ENCODE measurements at regions not wholly inside any gene's neighbourhood (a gene's known extent, or its start where the extent isn't known, plus 50 kb on each side); places are given as distances from the start of the nearest gene placed in this dataset.

- ChIA-PET POLR2A (no interaction called here), CTCF (no interaction called here)
- Mint-ChIP-seq H3K9me3 (peaks cover 8% of the 10 kb centered on the region), H3K4me3 (no peak overlapping the region), H3K27me3 (ENCODE audit: low read depth) (no peaks in the 10 kb centered on the region), H3K36me3 (no peaks in the 10 kb centered on the region), H3K27ac (no peak overlapping the region), H3K4me1 (peaks cover 6% of the 10 kb centered on the region)
- DNase-seq (ENCODE audit: low spot score) (no peak), ATAC-seq (no peak)
- TF ChIP-seq ZNF121 (CRISPR knock-in tag; IDR thresholded peaks at IDR 0.05): no peak
- no peak for TF ChIP-seq USF2 (CRISPR knock-in tag; IDR thresholded peaks at IDR 0.05)
- no peak for TF ChIP-seq ELF4 (CRISPR knock-in tag; IDR thresholded peaks at IDR 0.05; ENCODE audit: low read depth)
- no peak for TF ChIP-seq ZNF396 (CRISPR knock-in tag; IDR thresholded peaks at IDR 0.05; ENCODE audit: borderline replicate concordance)
- TF ChIP-seq KAT7 (CRISPR knock-in tag; IDR thresholded peaks at IDR 0.05; ENCODE audit: borderline replicate concordance): no peak
- TF ChIP-seq, protein P1, sequence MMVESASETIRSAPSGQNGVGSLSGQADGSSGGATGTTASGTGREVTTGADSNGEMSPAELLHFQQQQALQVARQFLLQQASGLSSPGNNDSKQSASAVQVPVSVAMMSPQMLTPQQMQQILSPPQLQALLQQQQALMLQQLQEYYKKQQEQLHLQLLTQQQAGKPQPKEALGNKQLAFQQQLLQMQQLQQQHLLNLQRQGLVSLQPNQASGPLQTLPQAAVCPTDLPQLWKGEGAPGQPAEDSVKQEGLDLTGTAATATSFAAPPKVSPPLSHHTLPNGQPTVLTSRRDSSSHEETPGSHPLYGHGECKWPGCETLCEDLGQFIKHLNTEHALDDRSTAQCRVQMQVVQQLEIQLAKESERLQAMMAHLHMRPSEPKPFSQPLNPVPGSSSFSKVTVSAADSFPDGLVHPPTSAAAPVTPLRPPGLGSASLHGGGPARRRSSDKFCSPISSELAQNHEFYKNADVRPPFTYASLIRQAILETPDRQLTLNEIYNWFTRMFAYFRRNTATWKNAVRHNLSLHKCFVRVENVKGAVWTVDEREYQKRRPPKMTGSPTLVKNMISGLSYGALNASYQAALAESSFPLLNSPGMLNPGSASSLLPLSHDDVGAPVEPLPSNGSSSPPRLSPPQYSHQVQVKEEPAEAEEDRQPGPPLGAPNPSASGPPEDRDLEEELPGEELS (CRISPR knock-in tag; IDR thresholded peaks at IDR 0.05): no peak
- TF ChIP-seq TEAD4 (CRISPR knock-in tag; IDR thresholded peaks at IDR 0.05): no peak
- TF ChIP-seq CTCF (IDR thresholded peaks at IDR 0.05): no peak
- TF ChIP-seq MAX (CRISPR knock-in tag; IDR thresholded peaks at IDR 0.05): no peak
- TF ChIP-seq ZNF423 (CRISPR knock-in tag; IDR thresholded peaks at IDR 0.05): no peak
- TF ChIP-seq, protein P2, sequence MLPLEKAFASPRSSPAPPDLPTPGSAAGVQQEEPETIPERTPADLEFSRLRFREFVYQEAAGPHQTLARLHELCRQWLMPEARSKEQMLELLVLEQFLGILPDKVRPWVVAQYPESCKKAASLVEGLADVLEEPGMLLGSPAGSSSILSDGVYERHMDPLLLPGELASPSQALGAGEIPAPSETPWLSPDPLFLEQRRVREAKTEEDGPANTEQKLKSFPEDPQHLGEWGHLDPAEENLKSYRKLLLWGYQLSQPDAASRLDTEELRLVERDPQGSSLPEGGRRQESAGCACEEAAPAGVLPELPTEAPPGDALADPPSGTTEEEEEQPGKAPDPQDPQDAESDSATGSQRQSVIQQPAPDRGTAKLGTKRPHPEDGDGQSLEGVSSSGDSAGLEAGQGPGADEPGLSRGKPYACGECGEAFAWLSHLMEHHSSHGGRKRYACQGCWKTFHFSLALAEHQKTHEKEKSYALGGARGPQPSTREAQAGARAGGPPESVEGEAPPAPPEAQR (CRISPR knock-in tag; IDR thresholded peaks at IDR 0.05): no peak
- no peak for TF ChIP-seq CBFB (CRISPR knock-in tag; IDR thresholded peaks at IDR 0.05; ENCODE audit: low read depth)
- TF ChIP-seq, protein P3, sequence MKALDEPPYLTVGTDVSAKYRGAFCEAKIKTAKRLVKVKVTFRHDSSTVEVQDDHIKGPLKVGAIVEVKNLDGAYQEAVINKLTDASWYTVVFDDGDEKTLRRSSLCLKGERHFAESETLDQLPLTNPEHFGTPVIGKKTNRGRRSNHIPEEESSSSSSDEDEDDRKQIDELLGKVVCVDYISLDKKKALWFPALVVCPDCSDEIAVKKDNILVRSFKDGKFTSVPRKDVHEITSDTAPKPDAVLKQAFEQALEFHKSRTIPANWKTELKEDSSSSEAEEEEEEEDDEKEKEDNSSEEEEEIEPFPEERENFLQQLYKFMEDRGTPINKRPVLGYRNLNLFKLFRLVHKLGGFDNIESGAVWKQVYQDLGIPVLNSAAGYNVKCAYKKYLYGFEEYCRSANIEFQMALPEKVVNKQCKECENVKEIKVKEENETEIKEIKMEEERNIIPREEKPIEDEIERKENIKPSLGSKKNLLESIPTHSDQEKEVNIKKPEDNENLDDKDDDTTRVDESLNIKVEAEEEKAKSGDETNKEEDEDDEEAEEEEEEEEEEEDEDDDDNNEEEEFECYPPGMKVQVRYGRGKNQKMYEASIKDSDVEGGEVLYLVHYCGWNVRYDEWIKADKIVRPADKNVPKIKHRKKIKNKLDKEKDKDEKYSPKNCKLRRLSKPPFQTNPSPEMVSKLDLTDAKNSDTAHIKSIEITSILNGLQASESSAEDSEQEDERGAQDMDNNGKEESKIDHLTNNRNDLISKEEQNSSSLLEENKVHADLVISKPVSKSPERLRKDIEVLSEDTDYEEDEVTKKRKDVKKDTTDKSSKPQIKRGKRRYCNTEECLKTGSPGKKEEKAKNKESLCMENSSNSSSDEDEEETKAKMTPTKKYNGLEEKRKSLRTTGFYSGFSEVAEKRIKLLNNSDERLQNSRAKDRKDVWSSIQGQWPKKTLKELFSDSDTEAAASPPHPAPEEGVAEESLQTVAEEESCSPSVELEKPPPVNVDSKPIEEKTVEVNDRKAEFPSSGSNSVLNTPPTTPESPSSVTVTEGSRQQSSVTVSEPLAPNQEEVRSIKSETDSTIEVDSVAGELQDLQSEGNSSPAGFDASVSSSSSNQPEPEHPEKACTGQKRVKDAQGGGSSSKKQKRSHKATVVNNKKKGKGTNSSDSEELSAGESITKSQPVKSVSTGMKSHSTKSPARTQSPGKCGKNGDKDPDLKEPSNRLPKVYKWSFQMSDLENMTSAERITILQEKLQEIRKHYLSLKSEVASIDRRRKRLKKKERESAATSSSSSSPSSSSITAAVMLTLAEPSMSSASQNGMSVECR (CRISPR knock-in tag; IDR thresholded peaks at IDR 0.05; ENCODE audit: borderline replicate concordance): no peak
- no peak for TF ChIP-seq NFE2L1 (CRISPR knock-in tag; IDR thresholded peaks at IDR 0.05)
- no peak for TF ChIP-seq SP1 (CRISPR knock-in tag; conservative IDR thresholded peaks at IDR 0.05)
- TF ChIP-seq ZBTB21 (CRISPR knock-in tag; IDR thresholded peaks at IDR 0.05; ENCODE audit: borderline replicate concordance): no peak
- TF ChIP-seq JUN (CRISPR knock-in tag; IDR thresholded peaks at IDR 0.05): no peak
- TF ChIP-seq FOXP1 (CRISPR knock-in tag; IDR thresholded peaks at IDR 0.05; ENCODE audit: borderline replicate concordance): no peak
- TF ChIP-seq SOX15 (CRISPR knock-in tag; IDR thresholded peaks at IDR 0.05): no peak
These were observed 473.8 kb downstream of the KLF5 start for GRCh38 chr13:73532582-73532981.

All from WTC11 (cell line).